Natural killer cell (primary cell): ENCODE measurements at regions not wholly inside any gene's neighbourhood (a gene's known extent, or its start where the extent isn't known, plus 50 kb on each side); places are given as distances from the start of the nearest gene placed in this dataset.
"Not testable (repeated sequence)": the region's sequence is repeated elsewhere in the genome, so short reads cannot be mapped to it uniquely, and the experiment has no call there.

Experiments used
- ATAC-seq, 3 donors: fragments of 150-1000 bp in 2 of 3; fragments of 200-7000 bp in 1 of 3; cut with Tn5 transposase; 1 replicate in 1 of 3; 2 replicates in 2 of 3; pipeline ENCODE4 v1.10.0; 2021; ENCODE audit warnings: mild to moderate bottlenecking in 2 of 3, moderate library complexity in 2 of 3
- DNase-seq, 2 donors: peaks; one replicate each; pipeline versions ENCODE4 v3.0.0 to v3.0.0-alpha.2; 2013 to 2021; ENCODE audit warnings: mixed read lengths in 1 of 2
- H3K27ac ChIP-seq: one replicate; pipeline ENCODE4 v1.5.1; 2013; ENCODE audit warnings: mild to moderate bottlenecking, low read length
- H3K27me3 ChIP-seq: one replicate; pipeline ENCODE4 v1.6.1; 2013; ENCODE audit warnings: low read length; ENCODE audit not compliant: control insufficient read depth, insufficient read depth
- H3K36me3 ChIP-seq: one replicate; pipeline ENCODE4 v1.6.1; 2013; ENCODE audit warnings: low read length; ENCODE audit not compliant: control insufficient read depth, insufficient read depth
- H3K4me1 ChIP-seq: one replicate; pipeline ENCODE4 v1.6.1; 2013; ENCODE audit warnings: low read length; ENCODE audit not compliant: control insufficient read depth, insufficient read depth
- H3K4me3 ChIP-seq: one replicate; pipeline ENCODE4 v1.5.1; 2013; ENCODE audit warnings: low read length
- H3K9me3 ChIP-seq: one replicate; pipeline ENCODE4 v1.6.1; 2013; ENCODE audit warnings: low read length; ENCODE audit not compliant: control insufficient read depth, insufficient read depth
- H3K27ac Mint-ChIP-seq, 2 donors: one replicate each; pipeline ENCODE4 v1.8.0; 2022; ENCODE audit warnings: mild to moderate bottlenecking in 2 of 2, mixed read lengths in 2 of 2, moderate library complexity in 1 of 2
- H3K27me3 Mint-ChIP-seq, 2 donors: one replicate each; pipeline ENCODE4 v1.8.0; 2022; ENCODE audit warnings: low read depth in 2 of 2, mixed read lengths in 2 of 2
- H3K36me3 Mint-ChIP-seq: one replicate; pipeline ENCODE4 v1.8.0; 2022; ENCODE audit warnings: mixed read lengths
- H3K4me1 Mint-ChIP-seq, 2 donors: one replicate each; pipeline ENCODE4 v1.8.0; 2022; ENCODE audit warnings: mixed read lengths in 2 of 2
- H3K4me3 Mint-ChIP-seq: one replicate; pipeline ENCODE4 v1.8.0; 2022; ENCODE audit warnings: mild to moderate bottlenecking, moderate library complexity, mixed read lengths
- H3K9me3 Mint-ChIP-seq, 2 donors: one replicate each; pipeline ENCODE4 v1.8.0; 2022; ENCODE audit warnings: mixed read lengths in 2 of 2
- CTCF ChIP-seq: fragments of 200-600 bp; IDR thresholded peaks from one replicate; pipeline ENCODE4 v1.8.0; 2022; ENCODE audit warnings: antibody characterized with exemption
- WGBS: methylation state at CpG from one replicate; pipeline ENCODE4 v1.1.7; 2013; ENCODE audit warnings: missing lambda C conversion rate; ENCODE audit not compliant: insufficient coverage; 5-methylcytosine and 5-hydroxymethylcytosine counted together
- intact Hi-C: fragments of 100-400 bp; cut with micrococcal nuclease; formaldehyde crosslinking; loops from one replicate; pipeline ENCODE4 v1.14.2; 2022

GRCh38 chr15:61364871-61365270 lies 135.8 kb upstream of the RORA start:
- no peak for ATAC-seq
- Histone ChIP-seq H3K27me3 (no peaks in the 10 kb centered on the region), H3K27ac (no peak overlapping the region), H3K9me3 (no peaks in the 10 kb centered on the region), H3K36me3 (no peaks in the 10 kb centered on the region), H3K4me1 (no peaks in the 10 kb centered on the region), H3K4me3 (no peak overlapping the region)
- peaks cover 2 to 3% of the 10 kb centered on the region in 2 donors for H3K9me3 Mint-ChIP-seq
- intact Hi-C loops, result no loop called here
- no peak overlapping the region for H3K4me3 Mint-ChIP-seq
- no peaks in the 10 kb centered on the region for H3K36me3 Mint-ChIP-seq
- 88% methylated on average over 13 of the region's 13 CpGs for WGBS
- no peak overlapping the region for H3K27ac Mint-ChIP-seq
- no peak for TF ChIP-seq CTCF
- H3K4me1 Mint-ChIP-seq, result no peaks in the 10 kb centered on the region
- H3K27me3 Mint-ChIP-seq, result peaks cover 19 to 32% of the 10 kb centered on the region in 2 donors
- DNase-seq, result no peak

GRCh38 chr15:61362912-61363311 lies 133.8 kb upstream of the RORA start:
- H3K27ac ChIP-seq, H3K4me1 ChIP-seq, H3K9me3 Mint-ChIP-seq, H3K4me3 ChIP-seq, H3K27ac Mint-ChIP-seq, H3K36me3 ChIP-seq, intact Hi-C loops, H3K27me3 ChIP-seq, H3K36me3 Mint-ChIP-seq, ATAC-seq, H3K9me3 ChIP-seq, DNase-seq, H3K4me3 Mint-ChIP-seq, H3K4me1 Mint-ChIP-seq: not testable (repeated sequence)
- H3K27me3 Mint-ChIP-seq, result peaks cover 22 to 32% of the 10 kb centered on the region in 2 donors

- Histone ChIP-seq H3K4me3 (no peak overlapping the region), H3K27me3 (no peaks in the 10 kb centered on the region), H3K27ac (no peak overlapping the region), H3K9me3 (no peaks in the 10 kb centered on the region), H3K4me1 (no peaks in the 10 kb centered on the region), H3K36me3 (no peaks in the 10 kb centered on the region)
- no peak for ATAC-seq
- DNase-seq, result no peak
- Mint-ChIP-seq H3K27me3 (peaks cover 9 to 33% of the 10 kb centered on the region in 2 donors), H3K4me3 (no peak overlapping the region), H3K9me3 (peaks cover 0 to 3% of the 10 kb centered on the region in 2 donors), H3K36me3 (no peaks in the 10 kb centered on the region), H3K27ac (no peak overlapping the region), H3K4me1 (no peaks in the 10 kb centered on the region)
- TF ChIP-seq CTCF, result no peak
- no CpG with 5 or more reads among the region's 2 CpGs for WGBS
- intact Hi-C loops, result no loop called here
Observed at GRCh38 chr15:61344293-61344692, 115.2 kb upstream of the RORA start.

GRCh38 chr15:61342390-61342789 lies 113.3 kb upstream of the RORA start:
- Mint-ChIP-seq H3K27me3 (peaks cover 15 to 42% of the 10 kb centered on the region in 2 donors), H3K27ac (no peak overlapping the region), H3K4me3 (no peak overlapping the region), H3K4me1 (no peaks in the 10 kb centered on the region), H3K9me3 (peaks cover 0 to 3% of the 10 kb centered on the region in 2 donors), H3K36me3 (no peaks in the 10 kb centered on the region)
- 96% methylated on average over 2 of the region's 2 CpGs for WGBS
- ATAC-seq (no peak), DNase-seq (no peak)
- TF ChIP-seq CTCF, result no peak
- Histone ChIP-seq H3K36me3 (no peaks in the 10 kb centered on the region), H3K4me3 (no peak overlapping the region), H3K27me3 (no peaks in the 10 kb centered on the region), H3K4me1 (no peaks in the 10 kb centered on the region), H3K27ac (no peak overlapping the region), H3K9me3 (no peaks in the 10 kb centered on the region)
- intact Hi-C loops, result no loop called here
